ENCODE measurements at regions not wholly inside any gene's neighbourhood (a gene's known extent, or its start where the extent isn't known, plus 50 kb on each side); places are given as distances from the start of the nearest gene placed in this dataset.

GRCh38 chr6:113496166-113496565 is 361.0 kb upstream of the MARCKS start:
- TF ChIP-seq, protein P1, sequence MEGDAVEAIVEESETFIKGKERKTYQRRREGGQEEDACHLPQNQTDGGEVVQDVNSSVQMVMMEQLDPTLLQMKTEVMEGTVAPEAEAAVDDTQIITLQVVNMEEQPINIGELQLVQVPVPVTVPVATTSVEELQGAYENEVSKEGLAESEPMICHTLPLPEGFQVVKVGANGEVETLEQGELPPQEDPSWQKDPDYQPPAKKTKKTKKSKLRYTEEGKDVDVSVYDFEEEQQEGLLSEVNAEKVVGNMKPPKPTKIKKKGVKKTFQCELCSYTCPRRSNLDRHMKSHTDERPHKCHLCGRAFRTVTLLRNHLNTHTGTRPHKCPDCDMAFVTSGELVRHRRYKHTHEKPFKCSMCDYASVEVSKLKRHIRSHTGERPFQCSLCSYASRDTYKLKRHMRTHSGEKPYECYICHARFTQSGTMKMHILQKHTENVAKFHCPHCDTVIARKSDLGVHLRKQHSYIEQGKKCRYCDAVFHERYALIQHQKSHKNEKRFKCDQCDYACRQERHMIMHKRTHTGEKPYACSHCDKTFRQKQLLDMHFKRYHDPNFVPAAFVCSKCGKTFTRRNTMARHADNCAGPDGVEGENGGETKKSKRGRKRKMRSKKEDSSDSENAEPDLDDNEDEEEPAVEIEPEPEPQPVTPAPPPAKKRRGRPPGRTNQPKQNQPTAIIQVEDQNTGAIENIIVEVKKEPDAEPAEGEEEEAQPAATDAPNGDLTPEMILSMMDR (IDR thresholded peaks at IDR 0.05; ENCODE audit: insufficient read depth, low read length): no peak
- TF ChIP-seq POLR2AphosphoS5 (IDR thresholded peaks at IDR 0.05; ENCODE audit: low read depth): no peak
